ENCODE measurements at regions not wholly inside any gene's neighbourhood (a gene's known extent, or its start where the extent isn't known, plus 50 kb on each side); places are given as distances from the start of the nearest gene placed in this dataset.
A peak's percentile ranks its signal among the peaks of the same experiment; 100 is the strongest.

DNA sequence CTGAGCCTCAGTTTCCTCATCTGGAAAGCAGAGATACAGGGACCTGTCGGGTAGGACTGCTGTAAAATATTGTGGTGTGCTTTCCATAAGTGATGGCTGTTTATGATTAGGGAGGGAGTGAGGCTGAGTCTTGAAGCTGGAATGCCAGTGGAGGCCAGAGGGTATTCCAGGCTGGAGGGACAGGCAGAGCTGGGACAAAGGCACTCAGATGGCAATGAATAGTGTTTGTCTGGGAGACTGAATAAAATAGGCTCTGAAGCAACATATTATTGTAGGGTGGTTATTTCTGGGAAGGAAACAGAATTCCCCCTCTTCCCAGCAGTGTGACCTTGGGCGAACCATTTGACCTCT, 120.7 kb downstream of the INHBB start:
- no peak for DNase-seq (ENCODE audit: low read depth in 2 of 2)
- H3K36me3 ChIP-seq (ENCODE audit: control insufficient read depth, insufficient read depth, low read length): no peaks in the 10 kb centered on the region
- H2AFZ ChIP-seq (ENCODE audit: low read length): no peak overlapping the region
- H3K4me3 ChIP-seq (replicated peaks in 1 of 4; ENCODE audit: control extremely low read depth in 1 of 4, insufficient read depth in 1 of 4, low read depth in 3 of 4, low read length in 4 of 4): no peak overlapping the region
- H3K4me2 ChIP-seq (ENCODE audit: extremely low read depth, insufficient read depth, low read length): no peak overlapping the region
- H3K9me3 ChIP-seq (ENCODE audit: control insufficient read depth, insufficient read depth, low read depth, low read length): no peaks in the 10 kb centered on the region
- no peaks in the 10 kb centered on the region for H4K20me1 ChIP-seq (ENCODE audit: control insufficient read depth, extremely low read depth, insufficient read depth, low read length)
- TF ChIP-seq, protein P1, sequence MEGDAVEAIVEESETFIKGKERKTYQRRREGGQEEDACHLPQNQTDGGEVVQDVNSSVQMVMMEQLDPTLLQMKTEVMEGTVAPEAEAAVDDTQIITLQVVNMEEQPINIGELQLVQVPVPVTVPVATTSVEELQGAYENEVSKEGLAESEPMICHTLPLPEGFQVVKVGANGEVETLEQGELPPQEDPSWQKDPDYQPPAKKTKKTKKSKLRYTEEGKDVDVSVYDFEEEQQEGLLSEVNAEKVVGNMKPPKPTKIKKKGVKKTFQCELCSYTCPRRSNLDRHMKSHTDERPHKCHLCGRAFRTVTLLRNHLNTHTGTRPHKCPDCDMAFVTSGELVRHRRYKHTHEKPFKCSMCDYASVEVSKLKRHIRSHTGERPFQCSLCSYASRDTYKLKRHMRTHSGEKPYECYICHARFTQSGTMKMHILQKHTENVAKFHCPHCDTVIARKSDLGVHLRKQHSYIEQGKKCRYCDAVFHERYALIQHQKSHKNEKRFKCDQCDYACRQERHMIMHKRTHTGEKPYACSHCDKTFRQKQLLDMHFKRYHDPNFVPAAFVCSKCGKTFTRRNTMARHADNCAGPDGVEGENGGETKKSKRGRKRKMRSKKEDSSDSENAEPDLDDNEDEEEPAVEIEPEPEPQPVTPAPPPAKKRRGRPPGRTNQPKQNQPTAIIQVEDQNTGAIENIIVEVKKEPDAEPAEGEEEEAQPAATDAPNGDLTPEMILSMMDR (conservative IDR thresholded peaks at IDR 0.05 in 1 of 2, IDR thresholded peaks at IDR 0.05 in 1 of 2; ENCODE audit: low read depth in 1 of 2, low read length in 2 of 2): no peak
- TF ChIP-seq EZH2 (IDR thresholded peaks at IDR 0.05; ENCODE audit: low read length, missing control alignments): no peak
- no peak overlapping the region for H3K9ac ChIP-seq (ENCODE audit: insufficient read depth, low read length)
- no peak overlapping the region for H3K27ac ChIP-seq (ENCODE audit: insufficient read depth, low read length)
- no peaks in the 10 kb centered on the region for H3K27me3 ChIP-seq (ENCODE audit: control insufficient read depth, insufficient read depth, low read length)
- H3K79me2 ChIP-seq (ENCODE audit: control insufficient read depth, insufficient read depth, low read length): no peaks in the 10 kb centered on the region
- peaks cover 16% of the 10 kb centered on the region for H3K4me1 ChIP-seq (ENCODE audit: control insufficient read depth, extremely low read depth, insufficient read depth, low read length)

DNA sequence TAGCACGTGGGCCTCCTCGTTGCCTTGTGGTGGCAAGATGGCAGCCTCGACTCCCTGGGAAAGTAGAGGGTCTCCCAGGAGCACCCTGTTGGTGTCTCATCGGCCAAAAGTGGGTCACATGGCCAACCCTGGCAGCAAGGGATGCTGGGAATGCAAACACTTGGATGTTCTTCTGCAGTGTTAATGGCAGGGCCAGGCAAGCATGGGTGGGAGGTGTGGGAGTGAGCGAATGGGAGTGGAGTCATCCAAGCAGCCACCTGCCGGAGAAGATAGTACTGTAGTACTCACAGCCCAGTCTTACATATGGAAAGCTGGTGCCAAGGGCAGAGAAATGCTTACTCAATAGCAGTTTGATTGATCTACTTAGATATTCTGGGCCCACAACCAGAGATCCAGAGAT, 122.2 kb downstream of the INHBB start:
- Histone ChIP-seq H3K9me3 (ENCODE audit: control insufficient read depth, insufficient read depth, low read depth, low read length) (no peaks in the 10 kb centered on the region), H2AFZ (ENCODE audit: low read length) (no peak overlapping the region)
- DNase-seq (ENCODE audit: low read depth in 2 of 2): no peak

DNA sequence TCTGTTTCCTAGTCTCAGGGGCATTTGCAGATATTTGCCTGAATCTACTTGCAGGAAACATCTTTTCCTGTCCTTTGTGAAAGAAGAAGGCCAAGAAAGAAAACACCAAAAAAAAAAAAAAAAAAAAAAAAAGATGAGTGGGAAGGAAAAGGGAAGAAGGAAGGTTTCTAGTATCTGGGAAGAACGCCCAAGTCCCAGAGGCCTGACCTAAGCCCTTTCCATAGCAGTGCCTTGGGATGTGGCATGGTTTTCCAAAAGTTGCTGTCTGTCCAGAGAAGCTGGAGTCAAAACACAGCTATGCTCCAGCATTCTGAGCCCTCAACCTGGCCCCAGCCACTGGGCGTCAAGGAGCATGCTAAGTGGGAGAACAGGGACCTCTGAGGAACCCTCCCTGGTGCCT, 123.5 kb downstream of the INHBB start:
- peak in 1 of 2 donors; percentile 53 for DNase-seq (ENCODE audit: low read depth in 2 of 2)
- no peaks in the 10 kb centered on the region for H3K36me3 ChIP-seq (ENCODE audit: control insufficient read depth, insufficient read depth, low read length)
- TF ChIP-seq, protein P1 (conservative IDR thresholded peaks at IDR 0.05 in 1 of 2, IDR thresholded peaks at IDR 0.05 in 1 of 2; ENCODE audit: low read depth in 1 of 2, low read length in 2 of 2): no peak
- TF ChIP-seq EZH2 (IDR thresholded peaks at IDR 0.05; ENCODE audit: low read length, missing control alignments): no peak
- no peak overlapping the region for H3K4me3 ChIP-seq (replicated peaks in 1 of 4; ENCODE audit: control extremely low read depth in 1 of 4, insufficient read depth in 1 of 4, low read depth in 3 of 4, low read length in 4 of 4)
- peaks cover 16% of the 10 kb centered on the region for H3K4me1 ChIP-seq (ENCODE audit: control insufficient read depth, extremely low read depth, insufficient read depth, low read length)
- no peaks in the 10 kb centered on the region for H3K9me3 ChIP-seq (ENCODE audit: control insufficient read depth, insufficient read depth, low read depth, low read length)
- peak overlapping the region; percentile 4 for H3K4me2 ChIP-seq (ENCODE audit: extremely low read depth, insufficient read depth, low read length)
- no peak overlapping the region for H3K9ac ChIP-seq (ENCODE audit: insufficient read depth, low read length)
- H3K79me2 ChIP-seq (ENCODE audit: control insufficient read depth, insufficient read depth, low read length): no peaks in the 10 kb centered on the region
- H4K20me1 ChIP-seq (ENCODE audit: control insufficient read depth, extremely low read depth, insufficient read depth, low read length): no peaks in the 10 kb centered on the region
- H3K27ac ChIP-seq (ENCODE audit: insufficient read depth, low read length): peak overlapping the region; percentile 93
- H2AFZ ChIP-seq (ENCODE audit: low read length): no peak overlapping the region
- H3K27me3 ChIP-seq (ENCODE audit: control insufficient read depth, insufficient read depth, low read length): no peaks in the 10 kb centered on the region

More for the DNA sequence above, 122.2 kb downstream of the INHBB start:
- H3K27ac ChIP-seq (ENCODE audit: insufficient read depth, low read length): no peak overlapping the region
- H3K36me3 ChIP-seq (ENCODE audit: control insufficient read depth, insufficient read depth, low read length): no peaks in the 10 kb centered on the region
- H3K79me2 ChIP-seq (ENCODE audit: control insufficient read depth, insufficient read depth, low read length): no peaks in the 10 kb centered on the region
- peaks cover 16% of the 10 kb centered on the region for H3K4me1 ChIP-seq (ENCODE audit: control insufficient read depth, extremely low read depth, insufficient read depth, low read length)
- no peak overlapping the region for H3K4me2 ChIP-seq (ENCODE audit: extremely low read depth, insufficient read depth, low read length)
- TF ChIP-seq, protein P1 (conservative IDR thresholded peaks at IDR 0.05 in 1 of 2, IDR thresholded peaks at IDR 0.05 in 1 of 2; ENCODE audit: low read depth in 1 of 2, low read length in 2 of 2): no peak
- no peak for TF ChIP-seq EZH2 (IDR thresholded peaks at IDR 0.05; ENCODE audit: low read length, missing control alignments)
- no peak overlapping the region for H3K4me3 ChIP-seq (replicated peaks in 1 of 4; ENCODE audit: control extremely low read depth in 1 of 4, insufficient read depth in 1 of 4, low read depth in 3 of 4, low read length in 4 of 4)
- no peaks in the 10 kb centered on the region for H3K27me3 ChIP-seq (ENCODE audit: control insufficient read depth, insufficient read depth, low read length)
- H3K9ac ChIP-seq (ENCODE audit: insufficient read depth, low read length): no peak overlapping the region
- H4K20me1 ChIP-seq (ENCODE audit: control insufficient read depth, extremely low read depth, insufficient read depth, low read length): no peaks in the 10 kb centered on the region
